ENCODE measurements at regions not wholly inside any gene's neighbourhood (a gene's known extent, or its start where the extent isn't known, plus 50 kb on each side); places are given as distances from the start of the nearest gene placed in this dataset.

DNA sequence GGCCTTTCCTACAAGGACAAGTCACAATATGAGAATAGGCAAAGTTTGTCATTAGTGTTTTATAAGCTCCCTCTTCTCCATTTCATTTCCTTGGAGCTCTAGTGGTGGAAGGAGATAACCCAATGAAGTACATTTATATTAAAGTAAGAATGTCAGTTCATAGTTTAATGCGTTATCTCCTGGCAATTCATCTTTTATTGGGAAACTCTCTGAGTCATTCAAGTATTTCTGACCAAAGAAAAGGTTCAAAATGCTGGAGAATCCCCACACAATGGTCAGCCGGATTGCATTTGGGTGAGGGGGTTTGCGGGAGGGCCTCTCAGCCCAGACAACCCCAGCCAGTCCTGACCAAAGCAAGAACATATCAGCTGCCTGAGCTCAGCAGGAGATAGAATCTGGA is 321.5 kb upstream of the NRP1 start (continued):
- TF ChIP-seq, protein P1, sequence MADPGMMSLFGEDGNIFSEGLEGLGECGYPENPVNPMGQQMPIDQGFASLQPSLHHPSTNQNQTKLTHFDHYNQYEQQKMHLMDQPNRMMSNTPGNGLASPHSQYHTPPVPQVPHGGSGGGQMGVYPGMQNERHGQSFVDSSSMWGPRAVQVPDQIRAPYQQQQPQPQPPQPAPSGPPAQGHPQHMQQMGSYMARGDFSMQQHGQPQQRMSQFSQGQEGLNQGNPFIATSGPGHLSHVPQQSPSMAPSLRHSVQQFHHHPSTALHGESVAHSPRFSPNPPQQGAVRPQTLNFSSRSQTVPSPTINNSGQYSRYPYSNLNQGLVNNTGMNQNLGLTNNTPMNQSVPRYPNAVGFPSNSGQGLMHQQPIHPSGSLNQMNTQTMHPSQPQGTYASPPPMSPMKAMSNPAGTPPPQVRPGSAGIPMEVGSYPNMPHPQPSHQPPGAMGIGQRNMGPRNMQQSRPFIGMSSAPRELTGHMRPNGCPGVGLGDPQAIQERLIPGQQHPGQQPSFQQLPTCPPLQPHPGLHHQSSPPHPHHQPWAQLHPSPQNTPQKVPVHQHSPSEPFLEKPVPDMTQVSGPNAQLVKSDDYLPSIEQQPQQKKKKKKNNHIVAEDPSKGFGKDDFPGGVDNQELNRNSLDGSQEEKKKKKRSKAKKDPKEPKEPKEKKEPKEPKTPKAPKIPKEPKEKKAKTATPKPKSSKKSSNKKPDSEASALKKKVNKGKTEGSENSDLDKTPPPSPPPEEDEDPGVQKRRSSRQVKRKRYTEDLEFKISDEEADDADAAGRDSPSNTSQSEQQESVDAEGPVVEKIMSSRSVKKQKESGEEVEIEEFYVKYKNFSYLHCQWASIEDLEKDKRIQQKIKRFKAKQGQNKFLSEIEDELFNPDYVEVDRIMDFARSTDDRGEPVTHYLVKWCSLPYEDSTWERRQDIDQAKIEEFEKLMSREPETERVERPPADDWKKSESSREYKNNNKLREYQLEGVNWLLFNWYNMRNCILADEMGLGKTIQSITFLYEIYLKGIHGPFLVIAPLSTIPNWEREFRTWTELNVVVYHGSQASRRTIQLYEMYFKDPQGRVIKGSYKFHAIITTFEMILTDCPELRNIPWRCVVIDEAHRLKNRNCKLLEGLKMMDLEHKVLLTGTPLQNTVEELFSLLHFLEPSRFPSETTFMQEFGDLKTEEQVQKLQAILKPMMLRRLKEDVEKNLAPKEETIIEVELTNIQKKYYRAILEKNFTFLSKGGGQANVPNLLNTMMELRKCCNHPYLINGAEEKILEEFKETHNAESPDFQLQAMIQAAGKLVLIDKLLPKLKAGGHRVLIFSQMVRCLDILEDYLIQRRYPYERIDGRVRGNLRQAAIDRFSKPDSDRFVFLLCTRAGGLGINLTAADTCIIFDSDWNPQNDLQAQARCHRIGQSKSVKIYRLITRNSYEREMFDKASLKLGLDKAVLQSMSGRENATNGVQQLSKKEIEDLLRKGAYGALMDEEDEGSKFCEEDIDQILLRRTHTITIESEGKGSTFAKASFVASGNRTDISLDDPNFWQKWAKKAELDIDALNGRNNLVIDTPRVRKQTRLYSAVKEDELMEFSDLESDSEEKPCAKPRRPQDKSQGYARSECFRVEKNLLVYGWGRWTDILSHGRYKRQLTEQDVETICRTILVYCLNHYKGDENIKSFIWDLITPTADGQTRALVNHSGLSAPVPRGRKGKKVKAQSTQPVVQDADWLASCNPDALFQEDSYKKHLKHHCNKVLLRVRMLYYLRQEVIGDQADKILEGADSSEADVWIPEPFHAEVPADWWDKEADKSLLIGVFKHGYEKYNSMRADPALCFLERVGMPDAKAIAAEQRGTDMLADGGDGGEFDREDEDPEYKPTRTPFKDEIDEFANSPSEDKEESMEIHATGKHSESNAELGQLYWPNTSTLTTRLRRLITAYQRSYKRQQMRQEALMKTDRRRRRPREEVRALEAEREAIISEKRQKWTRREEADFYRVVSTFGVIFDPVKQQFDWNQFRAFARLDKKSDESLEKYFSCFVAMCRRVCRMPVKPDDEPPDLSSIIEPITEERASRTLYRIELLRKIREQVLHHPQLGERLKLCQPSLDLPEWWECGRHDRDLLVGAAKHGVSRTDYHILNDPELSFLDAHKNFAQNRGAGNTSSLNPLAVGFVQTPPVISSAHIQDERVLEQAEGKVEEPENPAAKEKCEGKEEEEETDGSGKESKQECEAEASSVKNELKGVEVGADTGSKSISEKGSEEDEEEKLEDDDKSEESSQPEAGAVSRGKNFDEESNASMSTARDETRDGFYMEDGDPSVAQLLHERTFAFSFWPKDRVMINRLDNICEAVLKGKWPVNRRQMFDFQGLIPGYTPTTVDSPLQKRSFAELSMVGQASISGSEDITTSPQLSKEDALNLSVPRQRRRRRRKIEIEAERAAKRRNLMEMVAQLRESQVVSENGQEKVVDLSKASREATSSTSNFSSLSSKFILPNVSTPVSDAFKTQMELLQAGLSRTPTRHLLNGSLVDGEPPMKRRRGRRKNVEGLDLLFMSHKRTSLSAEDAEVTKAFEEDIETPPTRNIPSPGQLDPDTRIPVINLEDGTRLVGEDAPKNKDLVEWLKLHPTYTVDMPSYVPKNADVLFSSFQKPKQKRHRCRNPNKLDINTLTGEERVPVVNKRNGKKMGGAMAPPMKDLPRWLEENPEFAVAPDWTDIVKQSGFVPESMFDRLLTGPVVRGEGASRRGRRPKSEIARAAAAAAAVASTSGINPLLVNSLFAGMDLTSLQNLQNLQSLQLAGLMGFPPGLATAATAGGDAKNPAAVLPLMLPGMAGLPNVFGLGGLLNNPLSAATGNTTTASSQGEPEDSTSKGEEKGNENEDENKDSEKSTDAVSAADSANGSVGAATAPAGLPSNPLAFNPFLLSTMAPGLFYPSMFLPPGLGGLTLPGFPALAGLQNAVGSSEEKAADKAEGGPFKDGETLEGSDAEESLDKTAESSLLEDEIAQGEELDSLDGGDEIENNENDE (IDR thresholded peaks at IDR 0.05; ENCODE audit: insufficient replicate concordance, low read length): no peak
- TF ChIP-seq BACH1 (IDR thresholded peaks at IDR 0.05; ENCODE audit: low read length) (no peak), ASH2L (IDR thresholded peaks at IDR 0.05; ENCODE audit: low read length) (no peak), SAP30 (IDR thresholded peaks at IDR 0.05; ENCODE audit: insufficient read depth, insufficient replicate concordance, low read length) (no peak), GTF2F1 (IDR thresholded peaks at IDR 0.05; ENCODE audit: borderline replicate concordance, low read depth, low read length) (no peak), CTBP2 (IDR thresholded peaks at IDR 0.05; ENCODE audit: borderline replicate concordance, insufficient read depth, insufficient read length, low read length) (no peak)
- TF ChIP-seq, protein P2, sequence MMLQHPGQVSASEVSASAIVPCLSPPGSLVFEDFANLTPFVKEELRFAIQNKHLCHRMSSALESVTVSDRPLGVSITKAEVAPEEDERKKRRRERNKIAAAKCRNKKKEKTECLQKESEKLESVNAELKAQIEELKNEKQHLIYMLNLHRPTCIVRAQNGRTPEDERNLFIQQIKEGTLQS (IDR thresholded peaks at IDR 0.05; ENCODE audit: insufficient read depth, low read depth, low read length): no peak

Measured in H1 (cell line).